ENCODE measurements at regions not wholly inside any gene's neighbourhood (a gene's known extent, or its start where the extent isn't known, plus 50 kb on each side); places are given as distances from the start of the nearest gene placed in this dataset.

- DNase-seq, result peak in 12 of 56 donors; percentile 7 to 46 (median 20)
Measured at GRCh38 chr9:89234205-89235067, 55.8 kb upstream of the SHC3 start.

- no peak for DNase-seq
Measured at GRCh38 chr9:89236955-89237573, 58.4 kb upstream of the SHC3 start.

- DNase-seq, result no peak
Measured at GRCh38 chr9:89238424-89238823, 59.8 kb upstream of the SHC3 start.

- no peak for DNase-seq
Measured at GRCh38 chr9:89243296-89244061, 64.9 kb upstream of the SHC3 start.

GRCh38 chr9:89246840-89247239 lies 64.2 kb upstream of the CKS2 start:
- DNase-seq, result no peak

- no peak for DNase-seq
Measured at GRCh38 chr9:89247431-89248353, 63.3 kb upstream of the CKS2 start.

GRCh38 chr9:89249001-89249400 lies 62.0 kb upstream of the CKS2 start:
- DNase-seq, result no peak

GRCh38 chr9:89252651-89253267 lies 58.2 kb upstream of the CKS2 start:
- DNase-seq, result no peak

GRCh38 chr9:89254058-89254772 lies 56.8 kb upstream of the CKS2 start:
- DNase-seq, result no peak

GRCh38 chr9:89254773-89255125 lies 56.2 kb upstream of the CKS2 start:
- no peak for DNase-seq

GRCh38 chr9:89256225-89256624 lies 54.8 kb upstream of the CKS2 start:
- DNase-seq, result no peak

- DNase-seq, result no peak
Measured at GRCh38 chr9:89256642-89257041, 54.4 kb upstream of the CKS2 start.

- no peak for DNase-seq
Measured at GRCh38 chr9:89260525-89260924, 50.5 kb upstream of the CKS2 start.
